ENCODE measurements at regions not wholly inside any gene's neighbourhood (a gene's known extent, or its start where the extent isn't known, plus 50 kb on each side); places are given as distances from the start of the nearest gene placed in this dataset.

DNA sequence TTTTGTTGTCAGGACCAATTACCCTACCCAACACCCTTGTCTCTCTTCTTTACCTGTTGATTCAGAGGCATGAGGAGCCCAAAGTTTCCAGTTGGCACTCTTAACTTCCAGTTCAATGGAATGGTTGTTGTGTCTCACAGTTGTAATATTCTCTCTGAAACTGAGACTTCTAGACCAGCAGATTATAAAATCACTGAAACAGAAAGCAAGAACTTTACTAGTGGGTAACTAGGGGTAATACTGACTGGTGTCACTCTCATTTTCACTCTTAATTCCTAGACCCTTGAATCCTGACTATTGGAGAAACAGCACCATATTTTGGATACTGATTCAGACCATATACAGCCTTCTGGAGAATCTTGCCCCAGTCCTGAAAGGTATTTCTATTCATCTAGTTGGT is 140.2 kb upstream of the MMS22L start:
- no peak for ATAC-seq
- Histone ChIP-seq H3K27me3 (ENCODE audit: control insufficient read depth in 2 of 2, insufficient read depth in 2 of 2, low read length in 2 of 2) (no peaks in the 10 kb centered on the region), H3K4me1 (ENCODE audit: control insufficient read depth in 2 of 2, insufficient read depth in 2 of 2, low read length in 2 of 2) (no peaks in the 10 kb centered on the region), H3K4me3 (ENCODE audit: low read length) (no peak overlapping the region), H3K27ac (ENCODE audit: low read depth, low read length) (no peak overlapping the region), H3K36me3 (ENCODE audit: control insufficient read depth in 2 of 3, insufficient read depth in 3 of 3, low read length in 3 of 3) (no peaks in the 10 kb centered on the region), H3K9me3 (ENCODE audit: control insufficient read depth in 2 of 3, low read length in 3 of 3) (no peaks in the 10 kb centered on the region)
- ChIA-PET CTCF (no interaction called here), POLR2A (no interaction called here)
- DNase-seq, result no peak
- Mint-ChIP-seq H3K36me3 (peaks cover 0 to 6% (median 0%) of the 10 kb centered on the region in 5 donors), H3K4me1 (peaks cover 0 to 1% (median 0%) of the 10 kb centered on the region in 7 donors), H3K27ac (no peak overlapping the region), H3K9me3 (peaks cover 0 to 22% (median 12%) of the 10 kb centered on the region in 11 donors), H3K27me3 (peaks cover 2 to 24% (median 19%) of the 10 kb centered on the region in 5 donors), H3K4me3 (no peak overlapping the region)
- intact Hi-C loops (cut with micrococcal nuclease), result no loop called here

- Histone ChIP-seq H3K27me3 (ENCODE audit: control insufficient read depth in 2 of 2, insufficient read depth in 2 of 2, low read length in 2 of 2) (no peaks in the 10 kb centered on the region), H3K9me3 (ENCODE audit: control insufficient read depth in 2 of 3, low read length in 3 of 3) (no peaks in the 10 kb centered on the region), H3K4me1 (ENCODE audit: control insufficient read depth in 2 of 2, insufficient read depth in 2 of 2, low read length in 2 of 2) (no peaks in the 10 kb centered on the region), H3K27ac (ENCODE audit: low read depth, low read length) (no peak overlapping the region), H3K36me3 (ENCODE audit: control insufficient read depth in 2 of 3, insufficient read depth in 3 of 3, low read length in 3 of 3) (no peaks in the 10 kb centered on the region), H3K4me3 (ENCODE audit: low read length) (no peak overlapping the region)
- DNase-seq (no peak), ATAC-seq (no peak)
- intact Hi-C loops (cut with micrococcal nuclease), result no loop called here
- POLR2A ChIA-PET, result no interaction called here
- no peaks in the 10 kb centered on the region for H3K36me3 Mint-ChIP-seq
- H3K27me3 Mint-ChIP-seq, result peaks cover 4 to 10% (median 7%) of the 10 kb centered on the region in 5 donors
- peaks cover 0 to 1% (median 0%) of the 10 kb centered on the region in 7 donors for H3K4me1 Mint-ChIP-seq
- CTCF ChIA-PET, result no interaction called here
- no peak overlapping the region for H3K27ac Mint-ChIP-seq
- no peak overlapping the region for H3K4me3 Mint-ChIP-seq
- peaks cover 0 to 2% (median 0%) of the 10 kb centered on the region in 11 donors for H3K9me3 Mint-ChIP-seq
Observed at GRCh38 chr6:97427648-97428047, 144.6 kb upstream of the MMS22L start.

- no peak overlapping the region for H3K27ac Mint-ChIP-seq
- DNase-seq (no peak), ATAC-seq (no peak)
- intact Hi-C loops (cut with micrococcal nuclease), result no loop called here
- no peak overlapping the region for H3K4me3 Mint-ChIP-seq
- Histone ChIP-seq H3K36me3 (ENCODE audit: control insufficient read depth in 2 of 3, insufficient read depth in 3 of 3, low read length in 3 of 3) (no peaks in the 10 kb centered on the region), H3K27ac (ENCODE audit: low read depth, low read length) (no peak overlapping the region), H3K27me3 (ENCODE audit: control insufficient read depth in 2 of 2, insufficient read depth in 2 of 2, low read length in 2 of 2) (no peaks in the 10 kb centered on the region), H3K9me3 (ENCODE audit: control insufficient read depth in 2 of 3, low read length in 3 of 3) (no peaks in the 10 kb centered on the region), H3K4me1 (ENCODE audit: control insufficient read depth in 2 of 2, insufficient read depth in 2 of 2, low read length in 2 of 2) (no peaks in the 10 kb centered on the region), H3K4me3 (ENCODE audit: low read length) (no peak overlapping the region)
- H3K4me1 Mint-ChIP-seq, result no peaks in the 10 kb centered on the region
- peaks cover 0 to 6% (median 0%) of the 10 kb centered on the region in 11 donors for H3K9me3 Mint-ChIP-seq
- POLR2A ChIA-PET, result no interaction called here
- CTCF ChIA-PET, result no interaction called here
- H3K36me3 Mint-ChIP-seq, result no peaks in the 10 kb centered on the region
- peaks cover 0 to 31% (median 21%) of the 10 kb centered on the region in 5 donors for H3K27me3 Mint-ChIP-seq
Observed at GRCh38 chr6:97437087-97437486, 154.1 kb upstream of the MMS22L start.

GRCh38 chr6:97438011-97438671 is 155.1 kb upstream of the MMS22L start:
- H3K4me3 Mint-ChIP-seq, result no peak overlapping the region
- H3K4me1 Mint-ChIP-seq, result no peaks in the 10 kb centered on the region
- no peaks in the 10 kb centered on the region for H3K36me3 Mint-ChIP-seq
- no peaks in the 10 kb centered on the region for H3K4me1 ChIP-seq (ENCODE audit: control insufficient read depth in 2 of 2, insufficient read depth in 2 of 2, low read length in 2 of 2)
- H3K9me3 ChIP-seq (ENCODE audit: control insufficient read depth in 2 of 3, low read length in 3 of 3), result no peaks in the 10 kb centered on the region
- ChIA-PET POLR2A (interaction anchor here (0.5 kb wide), 1 partner anchor 1784 kb away, joined by 4 read pairs; no protein-coding TSS in a partner anchor), CTCF (no interaction called here)
- H3K4me3 ChIP-seq (ENCODE audit: low read length), result no peak overlapping the region
- intact Hi-C loops (cut with micrococcal nuclease), result no loop called here
- no peaks in the 10 kb centered on the region for H3K36me3 ChIP-seq (ENCODE audit: control insufficient read depth in 2 of 3, insufficient read depth in 3 of 3, low read length in 3 of 3)
- H3K27ac Mint-ChIP-seq, result no peak overlapping the region
- ATAC-seq (no peak), DNase-seq (no peak)
- no peaks in the 10 kb centered on the region for H3K27me3 ChIP-seq (ENCODE audit: control insufficient read depth in 2 of 2, insufficient read depth in 2 of 2, low read length in 2 of 2)
- H3K27me3 Mint-ChIP-seq, result peaks cover 0 to 30% (median 21%) of the 10 kb centered on the region in 5 donors
- H3K27ac ChIP-seq (ENCODE audit: low read depth, low read length), result no peak overlapping the region
- H3K9me3 Mint-ChIP-seq, result peaks cover 0 to 6% (median 0%) of the 10 kb centered on the region in 11 donors

- ChIA-PET CTCF (no interaction called here), POLR2A (no interaction called here)
- intact Hi-C loops (cut with micrococcal nuclease), result no loop called here
- Mint-ChIP-seq H3K4me1 (no peaks in the 10 kb centered on the region), H3K36me3 (no peaks in the 10 kb centered on the region), H3K9me3 (no peaks in the 10 kb centered on the region), H3K27me3 (peaks cover 0 to 13% (median 7%) of the 10 kb centered on the region in 5 donors), H3K27ac (no peak overlapping the region), H3K4me3 (no peak overlapping the region)
- Histone ChIP-seq H3K27ac (ENCODE audit: low read depth, low read length) (no peak overlapping the region), H3K4me1 (ENCODE audit: control insufficient read depth in 2 of 2, insufficient read depth in 2 of 2, low read length in 2 of 2) (no peaks in the 10 kb centered on the region), H3K27me3 (ENCODE audit: control insufficient read depth in 2 of 2, insufficient read depth in 2 of 2, low read length in 2 of 2) (no peaks in the 10 kb centered on the region), H3K4me3 (ENCODE audit: low read length) (no peak overlapping the region), H3K36me3 (ENCODE audit: control insufficient read depth in 2 of 3, insufficient read depth in 3 of 3, low read length in 3 of 3) (no peaks in the 10 kb centered on the region), H3K9me3 (ENCODE audit: control insufficient read depth in 2 of 3, low read length in 3 of 3) (no peaks in the 10 kb centered on the region)
- ATAC-seq (no peak), DNase-seq (no peak)
Observed at GRCh38 chr6:97440590-97441176, 157.7 kb upstream of the MMS22L start.

DNA sequence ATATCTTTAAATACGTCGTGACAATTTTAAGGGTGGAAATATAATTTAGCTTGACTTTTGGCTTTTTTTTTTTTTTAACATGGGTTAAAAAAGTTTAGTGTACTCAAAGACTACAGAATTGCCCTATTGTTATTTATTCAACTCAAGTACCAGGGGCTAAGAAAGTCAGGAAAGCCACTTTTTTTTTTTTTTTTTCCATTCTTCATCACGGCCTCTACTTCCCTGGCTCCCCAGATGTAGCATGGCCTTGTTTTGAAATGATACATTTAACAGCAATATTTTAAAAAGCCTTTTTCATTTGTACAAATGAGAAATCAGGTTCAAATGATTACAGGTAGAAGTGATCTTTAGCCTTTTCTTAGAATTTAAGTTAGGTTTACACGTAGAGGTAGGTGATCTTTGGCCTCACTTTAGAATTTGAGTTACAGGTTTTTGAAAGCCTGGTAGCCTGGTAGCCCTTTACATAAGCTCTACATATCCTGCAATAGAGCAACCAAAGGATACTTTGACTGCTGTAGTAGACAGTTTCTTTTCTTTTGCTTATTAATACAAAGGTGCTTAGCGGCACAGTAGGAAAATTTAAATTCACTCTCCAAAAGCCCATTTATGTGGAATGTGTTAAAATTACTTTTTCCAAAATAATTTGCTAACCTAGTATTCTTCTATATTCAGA is 160.5 kb upstream of the MMS22L start:
- no peak overlapping the region for H3K27ac Mint-ChIP-seq
- POLR2A ChIA-PET, result interaction anchor here (0.6 kb wide), 1 partner anchor 121 kb away, joined by 3 read pairs; no protein-coding TSS in a partner anchor
- H3K4me3 Mint-ChIP-seq, result no peak overlapping the region
- H3K27me3 Mint-ChIP-seq, result peaks cover 0 to 18% (median 8%) of the 10 kb centered on the region in 5 donors
- H3K9me3 Mint-ChIP-seq, result no peaks in the 10 kb centered on the region
- ATAC-seq, result no peak
- intact Hi-C loops (cut with micrococcal nuclease), result no loop called here
- H3K4me3 ChIP-seq (ENCODE audit: low read length), result no peak overlapping the region
- H3K36me3 Mint-ChIP-seq, result no peaks in the 10 kb centered on the region
- H3K9me3 ChIP-seq (ENCODE audit: control insufficient read depth in 2 of 3, low read length in 3 of 3), result no peaks in the 10 kb centered on the region
- no peaks in the 10 kb centered on the region for H3K4me1 ChIP-seq (ENCODE audit: control insufficient read depth in 2 of 2, insufficient read depth in 2 of 2, low read length in 2 of 2)
- DNase-seq, result no peak
- CTCF ChIA-PET, result no interaction called here
- H3K36me3 ChIP-seq (ENCODE audit: control insufficient read depth in 2 of 3, insufficient read depth in 3 of 3, low read length in 3 of 3), result no peaks in the 10 kb centered on the region
- no peaks in the 10 kb centered on the region for H3K4me1 Mint-ChIP-seq
- H3K27ac ChIP-seq (ENCODE audit: low read depth, low read length), result no peak overlapping the region
- H3K27me3 ChIP-seq (ENCODE audit: control insufficient read depth in 2 of 2, insufficient read depth in 2 of 2, low read length in 2 of 2), result no peaks in the 10 kb centered on the region
